ENCODE measurements at regions not wholly inside any gene's neighbourhood (a gene's known extent, or its start where the extent isn't known, plus 50 kb on each side); places are given as distances from the start of the nearest gene placed in this dataset.

GRCh38 chr21:30986965-30987364, 51.3 kb downstream of the KRTAP19-8 start:
- peak; percentile 3 to 42 for DNase-seq

- peak; percentile 21 to 73 for DNase-seq
Observed at GRCh38 chr21:30984889-30985288, 53.4 kb downstream of the KRTAP19-8 start.

GRCh38 chr21:30981403-30981802, 56.9 kb downstream of the KRTAP19-8 start:
- DNase-seq = peak; percentile 47 to 77

GRCh38 chr21:30979054-30979453, 59.2 kb downstream of the KRTAP19-8 start:
- DNase-seq = no peak

GRCh38 chr21:30964283-30964682, 74.0 kb downstream of the KRTAP19-8 start:
- no peak for DNase-seq

GRCh38 chr21:30963502-30963901, 74.8 kb downstream of the KRTAP19-8 start:
- DNase-seq = no peak

- no peak for DNase-seq
Observed at GRCh38 chr21:30962013-30962412, 76.3 kb downstream of the KRTAP19-8 start.

GRCh38 chr21:30958741-30959140, 77.4 kb upstream of the KRTAP11-1 start:
- DNase-seq = no peak

- no peak for DNase-seq
Observed at GRCh38 chr21:30957010-30957409, 75.6 kb upstream of the KRTAP11-1 start.

GRCh38 chr21:30953605-30954004, 72.2 kb upstream of the KRTAP11-1 start:
- DNase-seq = no peak

- no peak for DNase-seq
Observed at GRCh38 chr21:30947141-30947540, 65.8 kb upstream of the KRTAP11-1 start.

GRCh38 chr21:30943920-30944319, 62.5 kb upstream of the KRTAP11-1 start:
- no peak for DNase-seq

- DNase-seq = no peak
Observed at GRCh38 chr21:30943243-30943642, 61.9 kb upstream of the KRTAP11-1 start.

GRCh38 chr21:30942192-30942591, 60.8 kb upstream of the KRTAP11-1 start:
- no peak for DNase-seq

- no peak for DNase-seq
Observed at GRCh38 chr21:30936207-30936606, 54.8 kb upstream of the KRTAP11-1 start.

GRCh38 chr21:30935889-30936168, 54.4 kb upstream of the KRTAP11-1 start:
- no peak for DNase-seq

GRCh38 chr21:30935121-30935888, 53.9 kb upstream of the KRTAP11-1 start:
- DNase-seq = no peak

- DNase-seq = no peak
Observed at GRCh38 chr21:30932686-30933085, 51.3 kb upstream of the KRTAP11-1 start.
